ENCODE measurements at regions not wholly inside any gene's neighbourhood (a gene's known extent, or its start where the extent isn't known, plus 50 kb on each side); places are given as distances from the start of the nearest gene placed in this dataset.
"Not testable (repeated sequence)": the region's sequence is repeated elsewhere in the genome, so short reads cannot be mapped to it uniquely, and the experiment has no call there.

DNA sequence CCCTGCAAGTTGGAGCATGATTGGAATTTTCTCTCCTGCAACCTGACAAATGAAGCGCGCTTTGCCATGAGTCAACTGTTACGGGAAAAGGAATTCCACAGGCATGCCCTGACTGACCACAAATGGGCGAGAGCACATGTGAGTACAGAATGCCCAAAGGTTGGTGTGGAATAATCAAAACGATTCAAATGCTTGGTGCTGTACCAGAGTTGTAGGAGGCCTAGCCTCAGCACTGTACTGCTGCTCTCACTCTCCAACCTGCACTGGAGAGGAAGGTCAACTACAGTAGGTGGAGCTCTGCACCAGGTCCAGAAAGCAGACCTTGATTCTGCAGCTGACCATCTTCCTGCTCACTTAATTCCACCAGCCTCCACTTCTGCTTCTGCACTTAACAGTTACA, 406.9 kb upstream of the ACTBL2 start:
- Mint-ChIP-seq H3K36me3 (no peaks in the 10 kb centered on the region), H3K27ac (no peak overlapping the region), H3K4me3 (no peak overlapping the region), H3K4me1 (no peaks in the 10 kb centered on the region), H3K9me3 (no peaks in the 10 kb centered on the region), H3K27me3 (peaks cover 0 to 1% (median 0%) of the 10 kb centered on the region in 5 donors)
- DNase-seq (no peak), ATAC-seq (no peak)
- POLR2A ChIA-PET: no interaction called here

DNA sequence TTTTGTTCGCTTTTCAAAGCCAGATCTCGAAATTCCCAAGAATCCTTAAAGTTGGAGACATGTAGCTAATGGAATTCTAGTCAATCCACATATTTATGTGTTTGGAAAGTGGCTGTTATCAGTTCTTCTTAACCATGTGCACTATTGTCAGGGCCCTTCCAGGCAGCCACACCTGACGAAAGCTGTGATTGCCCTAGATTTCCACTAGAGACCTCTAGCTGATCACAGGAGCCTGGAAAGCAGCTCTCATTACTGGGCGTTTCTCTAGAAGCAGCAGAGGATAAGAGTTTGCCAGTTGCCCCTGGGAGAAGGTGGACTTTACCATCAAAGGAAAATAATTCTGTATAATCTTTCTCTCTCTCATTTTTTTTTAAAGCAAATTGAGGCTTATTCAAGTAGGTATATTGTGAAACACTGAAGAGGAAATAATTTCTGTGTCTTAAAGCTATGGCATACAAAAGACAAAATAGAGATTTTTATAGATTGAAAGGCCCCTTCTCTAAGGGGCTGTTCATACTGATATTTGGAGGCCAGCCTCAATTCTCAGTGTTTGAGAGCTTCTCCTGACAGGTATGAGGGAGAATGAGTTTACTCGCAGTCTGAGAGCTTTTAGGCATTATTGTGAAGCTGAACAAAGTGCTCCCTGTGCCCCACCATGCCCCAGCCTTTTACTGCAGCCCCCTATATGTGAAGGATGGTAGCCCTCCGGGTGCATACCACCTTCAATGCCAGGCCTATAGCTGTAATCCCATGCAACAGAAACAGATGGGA, 405.4 kb upstream of the ACTBL2 start:
- Mint-ChIP-seq H3K4me3 (no peak overlapping the region), H3K4me1 (no peaks in the 10 kb centered on the region), H3K27ac (peak overlapping the region in 1 of 10 donors; percentile 10), H3K36me3 (no peaks in the 10 kb centered on the region), H3K9me3 (no peaks in the 10 kb centered on the region), H3K27me3 (peaks cover 0 to 1% (median 0%) of the 10 kb centered on the region in 5 donors)
- DNase-seq (no peak), ATAC-seq (no peak)
- POLR2A ChIA-PET: no interaction called here

DNA sequence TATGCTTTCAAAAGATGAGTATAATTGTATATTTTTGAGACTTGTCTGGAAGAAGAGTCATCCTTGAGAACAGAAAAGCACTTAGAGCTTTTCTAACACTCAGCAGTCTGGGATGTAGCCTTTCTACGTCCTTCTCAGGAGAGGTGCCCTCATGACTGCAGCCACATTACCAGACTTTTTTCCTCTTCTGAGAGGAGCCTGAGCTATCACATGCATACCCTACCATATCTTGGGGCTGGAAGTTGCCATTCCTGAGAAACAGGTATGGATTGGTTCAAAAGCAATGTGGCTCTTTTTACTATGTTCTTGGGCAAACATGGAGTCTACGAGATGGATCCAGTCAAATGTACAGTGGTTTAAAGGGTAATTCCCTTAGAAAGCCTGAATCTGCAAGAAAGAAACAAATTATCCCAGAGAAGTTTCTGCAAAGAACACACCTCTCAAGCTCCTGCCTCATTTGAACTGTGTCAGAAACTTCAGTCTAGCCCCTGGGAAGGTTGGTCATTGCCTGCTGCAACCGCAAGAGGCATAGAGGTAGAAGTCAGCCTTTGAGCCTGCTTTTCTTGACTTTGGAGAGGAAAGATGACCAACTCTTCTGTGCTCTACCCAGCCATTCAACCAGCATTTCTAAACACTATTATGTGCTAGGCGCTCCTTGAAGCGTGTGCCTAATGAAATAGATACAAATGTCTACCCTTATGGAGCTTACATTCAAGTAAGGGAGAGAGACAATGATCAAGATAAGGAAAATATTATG, 401.9 kb upstream of the ACTBL2 start:
- ATAC-seq (no peak), DNase-seq (no peak)
- H3K9me3 Mint-ChIP-seq: no peaks in the 10 kb centered on the region
- H3K36me3 Mint-ChIP-seq: no peaks in the 10 kb centered on the region
- H3K27me3 Mint-ChIP-seq: no peaks in the 10 kb centered on the region
- H3K27ac Mint-ChIP-seq: no peak overlapping the region
- POLR2A ChIA-PET: no interaction called here
- H3K4me3 Mint-ChIP-seq: no peak overlapping the region
- H3K4me1 Mint-ChIP-seq: no peaks in the 10 kb centered on the region

GRCh38 chr5:57880216-57880615, 397.6 kb upstream of the ACTBL2 start:
- peaks cover 0 to 1% (median 0%) of the 10 kb centered on the region in 4 donors for H3K4me1 Mint-ChIP-seq
- POLR2A ChIA-PET: no interaction called here
- peaks cover 0 to 10% (median 0%) of the 10 kb centered on the region in 5 donors for H3K27me3 Mint-ChIP-seq
- H3K36me3 Mint-ChIP-seq: no peaks in the 10 kb centered on the region
- peaks cover 0 to 2% (median 0%) of the 10 kb centered on the region in 9 donors for H3K9me3 Mint-ChIP-seq
- no peak overlapping the region for H3K27ac Mint-ChIP-seq
- ATAC-seq (no peak), DNase-seq (no peak)
- H3K4me3 Mint-ChIP-seq: no peak overlapping the region

GRCh38 chr5:57878301-57878722, 395.7 kb upstream of the ACTBL2 start:
- ATAC-seq (no peak), DNase-seq (no peak)
- Mint-ChIP-seq H3K4me3 (no peak overlapping the region), H3K4me1 (peaks cover 0 to 1% (median 0%) of the 10 kb centered on the region in 4 donors), H3K27ac (no peak overlapping the region), H3K36me3 (no peaks in the 10 kb centered on the region), H3K9me3 (peaks cover 0 to 2% (median 0%) of the 10 kb centered on the region in 9 donors), H3K27me3 (peaks cover 0 to 10% (median 0%) of the 10 kb centered on the region in 5 donors)
- POLR2A ChIA-PET: no interaction called here

- no peak for DNase-seq
- Mint-ChIP-seq H3K9me3 (peaks cover 0 to 10% (median 4%) of the 10 kb centered on the region in 9 donors), H3K36me3 (peaks cover 0 to 5% (median 0%) of the 10 kb centered on the region in 3 donors), H3K27me3 (peaks cover 0 to 6% (median 2%) of the 10 kb centered on the region in 5 donors), H3K27ac (no peak overlapping the region), H3K4me3 (no peak overlapping the region), H3K4me1 (no peaks in the 10 kb centered on the region)
- POLR2A ChIA-PET: no interaction called here
- ATAC-seq: no peak
Measured at GRCh38 chr5:57871496-57871895, 388.9 kb upstream of the ACTBL2 start.

- H3K27ac Mint-ChIP-seq, DNase-seq, H3K36me3 Mint-ChIP-seq, H3K4me3 Mint-ChIP-seq, ATAC-seq, H3K27me3 Mint-ChIP-seq, POLR2A ChIA-PET, H3K4me1 Mint-ChIP-seq: not testable (repeated sequence)
- H3K9me3 Mint-ChIP-seq: peaks cover 0 to 10% (median 4%) of the 10 kb centered on the region in 9 donors
Measured at GRCh38 chr5:57870267-57870666, 387.7 kb upstream of the ACTBL2 start.

DNA sequence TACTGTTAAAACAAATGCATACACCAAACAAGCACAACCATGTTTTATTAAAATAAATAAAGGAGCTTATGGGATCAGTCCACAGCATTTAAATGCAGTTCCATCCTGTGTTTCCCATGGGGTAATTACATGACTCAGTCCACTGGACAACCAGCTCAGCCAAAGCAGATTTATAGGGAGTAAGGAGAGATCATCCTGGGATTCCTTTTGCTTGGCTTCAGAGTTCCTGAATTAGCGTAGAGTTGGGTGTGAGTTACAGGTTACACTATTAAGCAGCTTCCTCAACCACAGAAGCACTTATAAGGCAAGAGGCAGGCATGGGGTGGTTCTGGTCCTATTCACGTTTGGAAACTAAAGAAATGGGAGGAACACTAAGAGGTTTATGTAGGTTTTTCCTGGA, 381.1 kb upstream of the ACTBL2 start:
- Mint-ChIP-seq H3K27ac (no peak overlapping the region), H3K4me3 (no peak overlapping the region), H3K9me3 (peaks cover 0 to 3% (median 0%) of the 10 kb centered on the region in 9 donors), H3K36me3 (no peaks in the 10 kb centered on the region), H3K27me3 (no peaks in the 10 kb centered on the region), H3K4me1 (no peaks in the 10 kb centered on the region)
- POLR2A ChIA-PET: no interaction called here
- ATAC-seq: no peak
- no peak for DNase-seq

DNA sequence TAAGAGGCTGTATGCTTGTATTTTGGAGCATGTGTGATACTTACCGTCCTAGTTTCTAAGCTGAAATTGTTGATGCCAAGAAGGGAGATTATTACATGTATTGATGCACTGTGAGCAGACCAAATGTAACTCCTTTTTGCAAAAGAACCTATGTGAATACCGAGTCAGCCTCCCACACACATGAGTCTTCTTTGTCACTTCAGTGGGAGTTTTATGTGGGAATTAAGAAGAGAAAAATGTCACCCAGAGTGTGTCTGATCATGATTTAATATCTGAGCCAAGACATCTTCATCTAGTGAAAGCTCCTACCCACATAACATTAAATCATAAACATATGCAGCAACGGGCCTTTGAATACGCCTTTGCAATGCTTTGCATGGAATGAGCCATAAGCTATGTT, 380.3 kb upstream of the ACTBL2 start:
- Mint-ChIP-seq H3K4me3 (no peak overlapping the region), H3K4me1 (no peaks in the 10 kb centered on the region), H3K27me3 (no peaks in the 10 kb centered on the region), H3K9me3 (peaks cover 0 to 3% (median 0%) of the 10 kb centered on the region in 9 donors), H3K36me3 (no peaks in the 10 kb centered on the region), H3K27ac (no peak overlapping the region)
- DNase-seq (no peak), ATAC-seq (no peak)
- POLR2A ChIA-PET: no interaction called here

- no peak for DNase-seq
- Mint-ChIP-seq H3K27ac (no peak overlapping the region), H3K27me3 (no peaks in the 10 kb centered on the region), H3K4me3 (no peak overlapping the region), H3K9me3 (peaks cover 0 to 3% (median 0%) of the 10 kb centered on the region in 9 donors), H3K4me1 (no peaks in the 10 kb centered on the region), H3K36me3 (no peaks in the 10 kb centered on the region)
- ATAC-seq: no peak
- POLR2A ChIA-PET: no interaction called here
Measured at GRCh38 chr5:57862471-57862911, 379.9 kb upstream of the ACTBL2 start.

GRCh38 chr5:57859626-57860025, 377.0 kb upstream of the ACTBL2 start:
- DNase-seq: no peak
- H3K9me3 Mint-ChIP-seq: peaks cover 0 to 3% (median 0%) of the 10 kb centered on the region in 9 donors
- no peaks in the 10 kb centered on the region for H3K36me3 Mint-ChIP-seq
- no peak overlapping the region for H3K27ac Mint-ChIP-seq
- no peaks in the 10 kb centered on the region for H3K27me3 Mint-ChIP-seq
- no peak overlapping the region for H3K4me3 Mint-ChIP-seq
- no peak for ATAC-seq
- POLR2A ChIA-PET: no interaction called here
- no peaks in the 10 kb centered on the region for H3K4me1 Mint-ChIP-seq

GRCh38 chr5:57858905-57859304, 376.3 kb upstream of the ACTBL2 start:
- POLR2A ChIA-PET: no interaction called here
- Mint-ChIP-seq H3K4me3 (no peak overlapping the region), H3K27me3 (no peaks in the 10 kb centered on the region), H3K27ac (no peak overlapping the region), H3K4me1 (no peaks in the 10 kb centered on the region), H3K9me3 (peaks cover 0 to 3% (median 0%) of the 10 kb centered on the region in 9 donors), H3K36me3 (no peaks in the 10 kb centered on the region)
- ATAC-seq (no peak), DNase-seq (no peak)

DNA sequence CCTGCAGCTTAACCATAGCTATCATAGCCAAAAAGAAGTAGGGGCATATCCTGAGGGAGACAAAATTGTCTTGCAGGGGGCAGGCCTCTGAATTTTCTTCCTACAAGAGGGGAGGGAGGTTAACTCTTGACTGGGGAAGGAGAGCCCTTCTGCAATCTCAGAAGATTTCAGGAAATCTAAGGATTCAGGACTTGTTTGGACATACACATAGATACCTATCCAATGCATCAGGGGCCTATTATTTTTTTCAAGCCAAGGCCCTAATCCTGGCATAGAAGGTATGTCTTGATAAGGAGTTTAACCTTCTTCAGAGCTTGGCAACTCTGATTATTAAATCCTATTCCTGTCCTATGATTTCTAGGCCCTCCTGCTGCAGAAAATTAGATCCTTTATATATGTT, 375.1 kb upstream of the ACTBL2 start:
- POLR2A ChIA-PET: no interaction called here
- ATAC-seq (no peak), DNase-seq (no peak)
- no peak overlapping the region for H3K27ac Mint-ChIP-seq
- H3K9me3 Mint-ChIP-seq: peaks cover 0 to 3% (median 0%) of the 10 kb centered on the region in 9 donors
- H3K4me1 Mint-ChIP-seq: no peaks in the 10 kb centered on the region
- H3K27me3 Mint-ChIP-seq: no peaks in the 10 kb centered on the region
- H3K36me3 Mint-ChIP-seq: no peaks in the 10 kb centered on the region
- no peak overlapping the region for H3K4me3 Mint-ChIP-seq

Measured in naive thymus-derived CD8-positive, alpha-beta T cell (primary cell).